HG02840 (cell line): ENCODE measurements at regions not wholly inside any gene's neighbourhood (a gene's known extent, or its start where the extent isn't known, plus 50 kb on each side); places are given as distances from the start of the nearest gene placed in this dataset.

Experiments used
- ATAC-seq: cut with Tn5 transposase; IDR thresholded peaks from one replicate; pipeline ENCODE4 v1.9.1; 2021; ENCODE audit warnings: mild to moderate bottlenecking, moderate library complexity, moderate number of reproducible peaks; ENCODE audit not compliant: unreplicated experiment, low FRiP score

DNA sequence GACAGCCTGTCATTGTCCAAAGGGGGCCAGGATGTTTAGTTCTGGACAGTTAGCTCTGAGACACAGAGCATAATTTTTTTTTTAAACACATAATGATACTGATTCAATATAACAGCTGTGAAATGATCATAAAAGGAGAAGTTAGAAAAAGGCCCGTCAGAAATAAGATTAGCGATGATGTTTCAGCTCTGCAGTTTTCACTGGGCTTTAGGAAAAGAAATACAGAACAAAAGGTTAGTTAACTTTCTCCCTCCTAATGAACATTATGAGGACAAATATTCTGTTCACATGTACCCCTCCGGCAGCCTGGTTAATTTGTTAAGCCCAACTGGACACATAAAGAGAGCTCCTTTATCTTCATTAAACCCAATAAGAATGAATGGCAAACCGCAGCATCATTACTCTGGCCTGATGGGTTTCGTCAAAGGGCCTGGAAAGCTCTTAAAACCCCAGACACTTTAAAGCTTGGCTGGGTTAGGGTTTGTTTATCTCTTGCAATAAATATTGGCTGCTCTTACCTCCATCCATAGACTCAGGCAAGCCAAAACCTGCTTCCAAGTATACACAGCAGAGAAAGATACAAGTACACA is 394.6 kb downstream of the KIF16B start:
- no peak for ATAC-seq

DNA sequence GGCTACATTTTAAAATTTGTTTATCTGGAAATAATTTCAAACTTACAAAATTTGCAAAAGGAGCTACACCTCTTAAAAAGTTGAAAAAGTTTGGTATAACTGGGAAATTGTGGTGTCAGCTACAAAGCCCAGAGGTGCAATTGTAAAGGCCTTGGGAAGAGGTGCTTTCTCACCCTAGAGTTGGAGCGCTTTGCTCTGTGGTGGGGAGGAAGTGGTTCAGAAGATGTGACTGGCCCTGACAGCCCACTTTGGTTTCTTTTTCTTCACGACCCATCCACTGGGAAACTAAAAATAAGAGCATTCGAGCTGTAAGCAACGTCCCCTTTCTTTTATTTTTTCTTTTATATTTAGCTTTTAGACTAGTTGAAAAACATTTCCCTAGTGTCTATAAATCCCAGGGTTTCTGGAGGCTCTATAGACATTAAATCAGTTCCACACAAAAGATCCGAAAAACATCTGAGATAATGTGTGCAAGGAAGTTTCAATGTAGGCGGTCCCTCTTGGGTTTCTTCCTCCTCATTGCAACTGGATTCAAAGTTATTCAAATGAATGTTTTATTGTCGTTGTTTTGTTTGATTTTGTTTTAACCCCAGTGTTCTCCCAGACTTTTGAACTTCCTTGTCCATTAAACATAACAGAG is 397.8 kb downstream of the KIF16B start:
- ATAC-seq: no peak

DNA sequence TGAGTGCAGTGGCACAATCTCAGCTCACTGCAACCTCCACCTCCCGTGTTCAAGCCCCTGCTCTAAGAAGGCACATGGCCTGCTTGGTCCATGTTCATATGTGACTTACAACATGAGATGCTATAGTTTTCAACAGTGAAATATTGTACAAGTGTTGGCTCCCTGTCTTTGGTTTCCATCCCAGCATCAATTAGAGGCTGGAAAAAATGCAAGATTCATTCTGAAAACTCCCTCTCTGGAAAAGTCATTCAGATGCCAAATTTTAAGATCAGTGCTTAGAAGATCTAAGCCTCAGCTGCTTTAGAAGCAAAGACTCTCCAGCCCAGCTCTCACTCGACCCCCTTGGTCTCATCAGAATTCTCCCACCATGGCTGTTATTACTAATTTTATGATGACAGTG is 398.9 kb downstream of the KIF16B start:
- ATAC-seq: no peak

DNA sequence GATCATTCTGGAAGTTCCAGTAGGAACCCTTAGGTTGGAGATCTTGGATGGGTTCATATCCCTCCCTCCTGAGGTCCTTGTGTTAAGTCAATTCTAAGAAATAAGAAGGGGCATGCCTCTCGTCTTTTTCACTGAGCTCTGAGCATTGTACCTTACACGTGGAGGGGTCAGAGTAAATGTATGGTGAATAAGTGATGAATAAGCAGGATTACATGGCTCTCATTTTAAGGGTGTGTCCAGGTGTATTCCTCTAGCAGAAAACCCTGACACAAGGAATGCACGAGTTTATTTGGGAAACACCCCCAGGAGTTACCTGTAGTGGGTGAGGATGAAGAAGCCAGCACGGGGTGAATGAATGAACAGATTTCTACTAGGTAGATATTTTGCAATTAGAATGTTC is 400.2 kb downstream of the KIF16B start:
- no peak for ATAC-seq

DNA sequence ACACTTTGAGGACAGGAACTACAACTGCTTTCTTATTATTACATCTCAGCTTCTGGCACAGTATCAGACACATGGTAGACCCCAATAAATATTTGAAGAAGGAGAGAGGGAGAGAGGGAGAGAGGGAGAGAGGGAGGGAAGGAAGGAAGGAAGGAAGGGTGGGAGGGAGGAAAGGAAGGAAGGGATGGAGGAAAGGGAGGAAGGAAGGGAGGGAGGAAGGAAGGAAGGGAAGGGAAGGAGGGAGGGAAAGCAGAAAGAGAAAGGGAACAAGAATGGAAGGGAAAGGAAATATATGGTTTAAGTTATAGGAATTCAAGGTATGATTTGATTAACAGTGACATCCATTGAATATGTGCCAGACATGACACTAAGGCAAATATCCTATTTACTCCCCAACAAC is 402.1 kb downstream of the KIF16B start:
- ATAC-seq: no peak

DNA sequence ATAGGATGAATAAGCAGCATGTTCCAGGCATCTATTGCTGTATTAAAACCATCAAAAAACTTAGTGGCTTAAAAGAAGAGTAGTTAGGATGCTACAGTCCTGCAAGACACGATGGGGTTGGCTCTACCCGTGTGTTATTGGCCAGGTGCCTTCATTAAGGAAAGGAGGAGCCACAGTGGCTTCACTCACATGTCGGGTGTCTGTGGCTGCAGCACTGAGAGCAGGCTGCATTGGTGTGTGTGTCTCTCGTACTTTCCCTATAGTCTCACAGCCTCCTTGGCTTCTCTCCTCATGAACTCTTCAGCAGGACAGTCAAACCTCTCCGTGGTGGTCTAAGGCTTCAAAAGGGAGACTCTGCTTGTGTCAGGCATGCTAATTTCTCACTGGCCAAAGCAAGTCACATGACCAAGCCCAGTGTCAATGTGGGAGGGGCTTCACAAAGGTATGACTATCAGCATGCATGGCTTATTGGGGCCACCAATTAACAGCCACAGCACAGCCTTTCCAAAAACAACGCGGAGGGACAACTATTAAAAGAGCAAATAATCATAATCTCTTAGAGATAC is 402.8 kb downstream of the KIF16B start:
- no peak for ATAC-seq

DNA sequence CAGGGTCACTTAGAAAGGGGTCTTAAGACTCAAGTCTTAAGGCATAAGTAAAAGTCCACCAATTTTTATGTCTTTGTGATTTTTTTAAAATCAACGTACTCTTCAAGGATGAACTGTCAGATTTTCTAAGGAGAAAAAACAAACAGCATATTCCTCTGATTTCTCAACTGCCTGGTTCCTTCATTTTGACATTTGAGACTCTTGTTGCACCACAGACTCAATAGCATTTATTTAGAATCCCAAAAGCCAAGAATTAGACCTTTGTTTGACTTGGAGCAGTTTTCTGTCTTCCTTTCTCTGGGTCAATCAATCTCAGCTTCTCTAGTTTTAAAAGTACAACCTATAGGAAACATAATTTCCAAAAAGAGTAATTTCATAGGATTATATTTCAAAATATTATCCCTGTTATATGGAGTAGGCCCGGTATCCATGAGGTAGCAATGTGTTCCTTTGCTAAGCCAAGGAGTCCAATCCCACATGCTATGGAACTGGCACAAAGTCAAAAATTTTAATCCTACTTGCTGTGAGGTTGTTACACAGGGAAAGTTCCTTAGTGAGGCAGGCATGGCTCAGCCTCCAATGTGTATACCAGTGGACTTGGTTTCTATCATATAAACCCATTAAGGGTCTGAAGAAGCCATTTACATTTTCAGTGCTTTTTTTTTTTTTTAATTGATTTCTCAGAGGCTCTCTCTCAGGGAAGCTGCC is 405.7 kb downstream of the KIF16B start:
- ATAC-seq: no peak

DNA sequence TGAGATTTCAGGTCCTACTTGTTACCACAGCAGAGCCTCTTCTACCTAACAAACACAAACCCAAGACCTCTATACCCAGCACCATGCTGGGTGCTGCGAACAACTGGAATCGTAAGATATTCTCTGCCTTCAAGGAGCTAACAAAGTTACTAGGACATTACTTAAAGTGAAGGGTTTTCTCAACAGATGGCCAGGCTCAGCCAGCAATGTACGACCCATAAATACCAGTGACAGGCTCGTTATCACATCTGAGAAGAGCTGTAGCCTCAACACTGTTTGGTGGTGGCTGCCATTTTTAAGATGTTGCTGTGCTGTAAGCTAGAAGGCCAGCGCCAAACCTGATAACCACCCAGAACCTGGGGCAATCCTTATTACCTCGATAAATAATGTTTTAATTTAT is 406.5 kb downstream of the KIF16B start:
- no peak for ATAC-seq

DNA sequence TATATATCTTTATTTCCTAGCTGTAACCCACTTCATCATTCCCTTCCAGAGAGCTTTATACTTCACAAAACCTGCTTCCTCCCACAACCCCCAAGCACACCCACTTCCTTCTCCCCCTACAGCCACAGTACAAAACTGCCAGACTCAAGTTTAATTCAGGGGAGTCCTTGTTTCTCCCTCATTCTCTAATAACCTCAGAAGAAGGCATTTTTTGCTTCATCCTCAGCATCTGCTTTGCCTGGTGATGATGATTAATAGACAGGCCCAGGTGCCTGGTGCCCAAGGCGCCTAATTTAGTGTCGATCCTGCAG is 414.3 kb downstream of the KIF16B start:
- ATAC-seq: peak; percentile 42

DNA sequence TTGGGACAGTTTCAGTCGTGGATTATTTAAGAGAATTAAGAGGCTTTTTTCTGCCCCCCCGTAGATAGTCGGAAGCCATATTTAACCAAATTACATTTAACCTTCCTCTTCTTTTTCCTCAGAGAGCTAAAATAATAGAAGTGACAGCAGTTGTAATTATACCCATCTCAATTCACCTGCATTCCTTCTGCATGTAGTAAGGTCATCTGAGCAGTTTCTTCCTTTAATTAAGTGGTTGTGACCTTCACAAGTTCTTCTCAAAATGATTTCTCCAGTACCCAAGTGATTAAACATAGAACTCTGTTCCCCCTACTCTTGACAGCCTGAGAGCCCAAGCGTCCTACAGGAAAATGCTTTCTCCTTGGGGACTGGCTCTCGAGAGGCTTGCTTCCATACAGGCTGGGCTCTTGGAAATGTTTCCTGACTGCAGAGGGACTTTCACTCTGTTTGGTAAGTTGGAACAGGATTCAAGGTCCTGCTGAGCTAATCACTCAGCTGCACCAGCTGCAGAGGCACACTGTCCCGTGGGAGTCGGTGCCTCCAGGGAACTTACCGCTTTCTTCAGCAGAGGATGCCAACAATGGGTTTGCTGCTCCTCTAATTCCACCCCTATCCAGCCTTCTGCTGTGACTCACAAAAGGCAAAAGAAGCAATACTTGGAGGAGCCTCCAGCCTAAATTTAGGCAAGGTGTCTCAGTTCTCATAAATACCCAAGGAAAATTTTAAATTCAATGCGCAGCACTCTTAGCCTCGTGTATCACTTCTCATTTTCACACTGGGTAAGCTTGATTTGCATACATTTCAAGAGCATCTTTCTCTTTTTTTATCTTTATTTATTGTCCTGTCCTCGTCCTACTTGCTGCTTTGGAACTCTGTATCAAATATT is 414.9 kb downstream of the KIF16B start:
- ATAC-seq: peak; percentile 72

DNA sequence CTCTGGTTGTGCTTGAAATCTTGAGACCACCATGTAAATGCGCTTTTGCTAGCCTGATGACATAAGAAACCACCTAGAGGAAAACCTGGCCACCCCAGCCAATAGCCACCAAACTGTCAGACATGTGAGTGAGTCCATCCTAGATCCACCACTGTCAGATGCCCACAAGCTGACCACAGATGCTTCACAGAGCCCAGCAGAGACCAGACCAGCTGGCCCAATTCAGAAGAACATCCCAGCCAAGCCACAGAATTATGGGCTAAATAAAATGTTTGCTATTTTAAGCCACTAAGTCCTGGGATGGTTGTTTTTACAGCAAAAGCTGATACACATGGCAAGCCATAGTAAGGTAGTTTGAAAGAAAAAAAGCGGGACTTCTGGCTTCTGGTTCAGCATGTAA is 425.3 kb downstream of the KIF16B start:
- ATAC-seq: no peak

DNA sequence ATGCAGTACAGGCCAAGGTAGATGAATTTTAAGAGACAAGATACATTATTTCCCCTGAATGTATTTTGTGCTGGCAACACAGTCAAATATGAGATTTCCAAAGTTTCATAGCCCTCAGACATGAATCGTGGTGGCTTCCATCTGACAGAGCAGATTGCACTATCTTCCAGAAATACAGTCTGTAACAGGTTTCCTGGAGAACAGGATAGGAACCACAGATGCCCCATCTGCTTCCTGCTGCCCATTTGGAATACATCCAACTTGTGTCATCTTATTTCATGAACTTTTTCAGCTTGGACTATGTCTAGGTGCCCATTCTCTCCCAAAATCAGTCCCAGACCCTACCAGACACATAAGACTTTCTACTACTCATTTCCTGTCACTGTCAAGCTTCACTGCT is 426.0 kb downstream of the KIF16B start:
- ATAC-seq: no peak

DNA sequence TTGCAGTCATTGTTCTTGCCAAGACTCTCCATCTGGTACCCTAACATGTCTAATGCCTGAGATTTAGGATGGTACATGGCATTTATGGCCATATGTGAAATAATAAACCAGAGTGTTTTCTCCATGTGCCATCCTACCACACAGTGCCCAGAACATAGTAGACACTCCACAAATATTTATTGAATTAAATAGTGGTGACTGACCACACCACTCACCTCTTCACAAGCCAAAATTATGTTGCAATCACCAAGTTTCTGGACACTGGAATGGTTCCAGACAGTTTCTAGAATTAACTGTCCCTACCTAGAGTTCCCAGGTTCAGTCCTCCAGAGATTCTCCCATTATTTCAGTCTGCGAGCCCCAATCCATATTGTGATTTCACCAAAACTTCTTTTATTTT is 427.3 kb downstream of the KIF16B start:
- no peak for ATAC-seq

DNA sequence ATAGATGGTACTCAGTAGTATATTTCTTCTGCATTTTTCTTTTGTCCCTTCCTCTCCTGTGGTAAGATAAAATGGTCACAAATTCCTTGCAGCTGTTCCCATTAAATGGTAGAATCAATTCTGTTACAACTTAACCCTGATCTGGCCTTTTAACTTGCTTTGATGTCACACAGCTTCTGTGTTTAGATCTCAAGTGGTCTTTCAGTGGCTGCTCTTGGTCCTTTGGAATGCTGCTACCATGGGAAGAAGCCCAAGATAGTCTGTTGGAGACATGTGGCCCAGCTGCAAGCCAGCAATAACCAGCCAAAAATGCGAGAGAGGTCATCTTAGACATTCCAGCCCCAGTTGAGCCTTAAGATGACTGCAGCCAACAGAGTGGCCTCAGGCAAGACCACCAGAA is 429.7 kb downstream of the KIF16B start:
- no peak for ATAC-seq

DNA sequence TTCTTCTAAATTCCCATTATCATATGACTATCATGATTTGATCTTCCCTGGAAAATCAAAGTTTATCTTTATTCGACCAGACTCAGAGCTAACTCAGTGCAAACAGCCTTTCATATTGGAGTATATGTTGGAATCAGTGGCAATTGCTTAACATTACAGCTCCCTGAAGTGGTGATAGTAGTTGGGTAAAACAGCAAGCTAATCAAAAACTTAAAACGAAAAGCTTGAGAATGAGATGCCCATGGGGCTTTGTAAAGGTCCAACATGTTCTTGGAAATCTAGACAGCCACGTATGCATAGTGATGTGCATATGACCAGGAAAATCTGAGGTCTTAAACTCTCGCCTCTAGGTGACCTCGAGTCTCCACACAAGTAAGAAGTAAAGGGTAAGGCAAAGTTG is 437.6 kb downstream of the KIF16B start:
- no peak for ATAC-seq

DNA sequence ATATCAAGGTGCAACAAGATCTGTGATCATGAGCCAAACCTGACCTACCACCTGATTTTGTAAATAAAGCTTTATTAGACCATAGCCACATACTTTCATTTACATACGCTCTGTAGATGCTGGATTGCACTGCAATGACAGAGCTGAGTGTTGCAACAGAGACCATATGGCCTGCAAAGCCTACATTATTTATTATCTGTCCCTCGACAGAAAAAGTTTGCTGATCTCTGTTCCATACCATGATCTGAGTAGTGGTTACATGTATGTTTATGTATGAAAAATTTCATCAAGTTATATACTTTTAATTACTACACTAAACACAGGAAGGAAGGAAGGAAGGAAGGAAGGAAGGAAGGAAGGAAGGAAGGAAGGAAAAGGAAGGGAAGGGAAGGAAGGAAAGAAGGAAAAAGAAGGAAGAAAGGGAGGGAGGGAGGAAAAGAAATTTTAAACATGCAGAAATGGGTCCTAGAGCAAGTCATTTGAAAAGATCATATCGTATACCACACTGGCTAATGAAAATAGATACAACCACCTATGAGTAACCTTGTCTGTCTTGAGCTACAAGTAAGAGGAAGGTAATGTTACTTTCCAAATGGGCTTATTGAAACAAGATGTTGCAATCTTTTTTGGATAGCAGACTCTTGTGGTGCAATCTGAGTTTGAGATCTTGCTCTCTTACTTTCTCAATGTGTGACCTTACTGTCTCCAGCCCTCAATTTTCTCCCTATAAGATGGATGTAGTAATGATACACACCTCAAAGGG is 441.0 kb downstream of the KIF16B start:
- ATAC-seq: no peak

DNA sequence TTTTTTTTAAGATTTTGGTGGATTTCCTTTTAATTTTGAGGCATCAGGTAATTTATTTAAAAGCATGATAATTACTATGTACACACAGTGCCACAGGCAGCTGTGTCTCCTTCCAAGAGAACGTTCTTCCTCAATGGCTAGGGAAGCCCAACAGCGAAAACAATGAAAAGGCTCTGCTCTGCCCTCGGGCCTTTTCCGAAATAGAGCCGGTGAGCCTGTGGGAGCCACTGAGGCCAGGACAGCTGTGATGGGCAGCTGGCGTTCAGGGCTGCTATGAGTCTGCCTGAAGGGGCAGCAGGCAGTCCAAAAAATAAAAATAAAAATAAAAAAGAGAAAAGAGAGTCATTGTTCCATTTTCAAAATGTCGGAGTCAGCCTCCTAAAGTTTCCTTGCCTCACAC is 443.8 kb downstream of the KIF16B start:
- no peak for ATAC-seq

DNA sequence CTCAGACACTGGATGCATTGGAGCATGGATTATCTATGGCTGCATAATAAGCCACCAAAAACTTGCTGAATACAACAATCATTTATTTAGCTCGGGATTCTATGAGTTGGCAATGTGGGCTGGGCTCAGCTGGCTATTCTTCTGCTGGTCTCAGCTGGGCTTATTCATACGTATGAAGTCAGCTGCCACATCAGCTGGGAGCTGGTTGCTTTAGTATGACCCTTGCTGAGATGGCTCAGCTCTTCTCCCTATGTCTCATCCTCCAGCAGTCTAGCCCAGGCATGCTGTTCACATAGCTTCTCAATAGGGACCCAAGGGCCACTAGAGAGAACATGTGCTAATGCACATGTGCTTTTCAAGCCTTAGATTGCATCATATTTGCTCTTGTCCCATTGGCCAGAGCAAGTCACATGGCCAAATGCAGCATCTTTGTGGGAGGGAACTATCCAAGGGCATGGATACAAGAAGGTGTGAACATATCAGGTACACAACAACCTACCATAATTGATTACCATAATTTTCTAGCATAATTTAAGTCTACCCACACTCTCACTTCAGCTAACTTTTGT is 444.6 kb downstream of the KIF16B start:
- ATAC-seq: no peak

DNA sequence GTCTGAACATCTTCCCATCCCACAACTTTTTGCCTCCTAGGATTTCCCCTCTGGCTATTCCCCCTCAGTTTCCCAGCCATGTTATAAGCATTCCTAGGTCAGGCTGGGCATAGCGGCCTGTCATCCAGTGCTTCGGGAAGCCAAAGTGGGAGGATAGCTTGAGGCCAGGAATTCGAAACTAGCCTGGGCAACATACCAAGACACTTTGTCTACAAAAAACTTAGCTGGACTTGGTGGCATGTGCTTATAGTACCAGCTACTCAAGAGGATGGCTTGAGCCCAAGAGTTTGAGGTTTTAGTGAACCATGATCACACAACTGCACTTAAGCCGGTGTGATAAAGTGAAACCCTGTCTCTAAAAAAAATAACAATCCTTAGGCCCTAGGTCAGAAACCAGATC is 447.4 kb downstream of the KIF16B start:
- no peak for ATAC-seq
